Endothelial cell of umbilical vein (primary cell): ENCODE measurements at regions not wholly inside any gene's neighbourhood (a gene's known extent, or its start where the extent isn't known, plus 50 kb on each side); places are given as distances from the start of the nearest gene placed in this dataset.

Source experiments
- BruUV-seq: library from RNA; stranded (reverse); fragments of 400-500 nt; replicated peaks from 2 replicates; lab custom pipeline; 2021; lab: Mats Ljungman, UMichigan
- CTCF ChIA-PET: fragments of 300-600, 350-600 bp; sonication (Branson Sonifier 250); formaldehyde crosslinking; loops from one replicate; lab custom pipeline; 2021; ENCODE audit warnings: antibody characterized with exemption, inconsistent platforms; lab: Charles Lee
- POLR2A ChIA-PET: fragments of 300-600, 350-600 bp; sonication (Branson Sonifier 250); formaldehyde crosslinking; loops from one replicate; lab custom pipeline; 2021; ENCODE audit warnings: antibody characterized with exemption, inconsistent platforms; lab: Charles Lee
- DNase-seq: peaks from one replicate; pipeline ENCODE4 v3.0.0-alpha.2; 2011; ENCODE audit warnings: low read depth, low spot score
- FAIRE-seq: peaks from 2 replicates; lab custom pipeline; 2011; peaks lifted over from hg19 to GRCh38; lab: Jason Lieb, UNC
- H2AFZ ChIP-seq: 2 replicates; pipeline ENCODE4 v1.6.0; 2012; ENCODE audit warnings: low read depth, low read length, control low read depth, inconsistent platforms
- H3K27ac ChIP-seq: 2 replicates; pipeline ENCODE4 v1.5.1; 2011; ENCODE audit warnings: low read depth, mild to moderate bottlenecking, control low read depth, low read length, moderate library complexity; ENCODE audit not compliant: insufficient read depth
- H3K27me3 ChIP-seq, 2 experiments: 2 replicates each; pipeline versions ENCODE4 v1.6.0 to v1.6.1; 2011; ENCODE audit warnings: low read length in 2 of 2, mixed read lengths in 1 of 2; ENCODE audit not compliant: control insufficient read depth in 2 of 2, insufficient read depth in 2 of 2
- H3K36me3 ChIP-seq, 2 experiments: 2 replicates in 1 of 2; 3 replicates in 1 of 2; pipeline ENCODE4 v1.5.1; 2011; ENCODE audit warnings: low read length in 2 of 2, mild to moderate bottlenecking in 1 of 2, moderate library complexity in 1 of 2; ENCODE audit not compliant: control insufficient read depth in 2 of 2, insufficient read depth in 2 of 2; ENCODE audit errors: extremely low read depth in 1 of 2
- H3K4me1 ChIP-seq: 3 replicates; pipeline ENCODE4 v1.5.1; 2011; ENCODE audit warnings: mild to moderate bottlenecking, low read length; ENCODE audit not compliant: control insufficient read depth, insufficient read depth; ENCODE audit errors: extremely low read depth
- H3K4me2 ChIP-seq: 2 replicates; pipeline ENCODE4 v1.6.1; 2011; ENCODE audit warnings: low read length, control low read depth, mixed read lengths; ENCODE audit not compliant: insufficient read depth
- H3K4me3 ChIP-seq, 3 experiments: fragments of 200-600 bp in 1 of 3; sonication (generic), shearing (Covaris generic) in 1 of 3; replicated peaks in 1 of 3; 2 replicates each; pipeline ENCODE4 v1.5.1; 2011 to 2016; ENCODE audit warnings: control low read depth in 3 of 3, low read length in 3 of 3, mild to moderate bottlenecking in 2 of 3, inconsistent platforms in 1 of 3, low read depth in 1 of 3, moderate library complexity in 1 of 3; ENCODE audit not compliant: insufficient read depth in 1 of 3
- H3K79me2 ChIP-seq: 2 replicates; pipeline ENCODE4 v1.6.0; 2012; ENCODE audit warnings: low read length, inconsistent platforms; ENCODE audit not compliant: control insufficient read depth, insufficient read depth
- H3K9ac ChIP-seq: replicated peaks from 2 replicates; pipeline ENCODE3; 2011; ENCODE audit warnings: low read length, control low read depth; ENCODE audit not compliant: insufficient read depth; ENCODE audit errors: extremely low read depth
- H3K9me1 ChIP-seq: replicated peaks from 3 replicates; pipeline ENCODE4 v1.6.0; 2011; ENCODE audit warnings: mild to moderate bottlenecking, low read length; ENCODE audit not compliant: control insufficient read depth, insufficient read depth; ENCODE audit errors: extremely low read depth
- H3K9me3 ChIP-seq: replicated peaks from 2 replicates; pipeline ENCODE4 v1.5.1; 2012; ENCODE audit warnings: low read length, inconsistent platforms; ENCODE audit not compliant: control insufficient read depth, insufficient read depth
- H4K20me1 ChIP-seq: replicated peaks from 2 replicates; pipeline ENCODE3; 2011; ENCODE audit warnings: mild to moderate bottlenecking, low read length; ENCODE audit not compliant: control insufficient read depth, insufficient read depth; ENCODE audit errors: extremely low read depth
- CTCF ChIP-seq, 2 donors: IDR thresholded peaks; 1 replicate in 1 of 2; 2 replicates in 1 of 2; pipeline ENCODE4 v1.5.1; 2011; ENCODE audit warnings: low read length in 2 of 2, mild to moderate bottlenecking in 2 of 2, moderate library complexity in 2 of 2, control low read depth in 1 of 2, inconsistent platforms in 1 of 2, low read depth in 1 of 2; ENCODE audit not compliant: insufficient read depth in 1 of 2; ENCODE audit errors: extremely low read depth in 1 of 2
- EZH2 ChIP-seq: IDR thresholded peaks from 2 replicates; pipeline ENCODE4 v1.6.1; 2012; ENCODE audit warnings: borderline replicate concordance, low read depth, mild to moderate bottlenecking, moderate library complexity, low read length, inconsistent platforms; ENCODE audit not compliant: severe bottlenecking
- FOS ChIP-seq: IDR thresholded peaks from 2 replicates; pipeline ENCODE4 v1.6.1; 2011; ENCODE audit warnings: mild to moderate bottlenecking, low read length, moderate library complexity, borderline replicate concordance; ENCODE audit not compliant: insufficient read depth
- GATA2 ChIP-seq: IDR thresholded peaks from 2 replicates; pipeline ENCODE4 v1.7.0; 2011; ENCODE audit warnings: low read depth, mild to moderate bottlenecking, moderate library complexity, mixed read lengths, low read length; ENCODE audit not compliant: insufficient read length, insufficient read depth
- JUN ChIP-seq: IDR thresholded peaks from 2 replicates; pipeline ENCODE4 v1.6.1; 2011; ENCODE audit warnings: borderline replicate concordance, low read depth; ENCODE audit not compliant: insufficient read length, insufficient read depth
- MAX ChIP-seq: IDR thresholded peaks from 2 replicates; pipeline ENCODE4 v1.6.1; 2011; ENCODE audit not compliant: insufficient read depth, insufficient read length
- MYC ChIP-seq: IDR thresholded peaks from one replicate; pipeline ENCODE4 v1.6.1; 2011; ENCODE audit warnings: mild to moderate bottlenecking, low read depth, low read length
- POLR2A ChIP-seq: IDR thresholded peaks from 2 replicates; pipeline ENCODE4 v1.6.1; 2012; ENCODE audit warnings: low read depth, mild to moderate bottlenecking, control low read depth, low read length
- POLR2AphosphoS5 ChIP-seq: IDR thresholded peaks from 2 replicates; pipeline ENCODE4 v1.6.1; 2012; ENCODE audit warnings: low read depth, mild to moderate bottlenecking, control low read depth, low read length, moderate library complexity; ENCODE audit not compliant: insufficient read depth
- dilution Hi-C: fragments of 300-500 bp; cut with MboI; formaldehyde crosslinking; loops from one replicate; pipeline ENCODE4 v1.15.0; 2019; ENCODE audit warnings: low sequenced_read_pairs; ENCODE audit not compliant: extremely low pct_ligation_motif_present
- intact Hi-C: fragments of 100-400 bp; cut with micrococcal nuclease; formaldehyde crosslinking; loops from one replicate; pipeline ENCODE4 v1.10.0; 2022

- ChIA-PET POLR2A (no interaction called here), CTCF (interaction anchor here (0.6 kb wide), 1 partner anchor 29 kb away, joined by 3 read pairs; no protein-coding TSS in a partner anchor)
- no peaks in the 10 kb centered on the region for H3K27me3 ChIP-seq
- no peaks in the 10 kb centered on the region for H3K9me3 ChIP-seq
- intact Hi-C loops (no loop called here), dilution Hi-C loops (no loop called here)
- TF ChIP-seq POLR2A (no peak), EZH2 (no peak), POLR2AphosphoS5 (no peak), FOS (no peak), MYC (no peak), CTCF (IDR thresholded peaks at IDR 0.05; ENCODE audit: extremely low read depth in 1 of 2, insufficient read depth in 1 of 2, low read depth in 1 of 2, low read length in 2 of 2) (no peak), JUN (no peak), MAX (no peak), GATA2 (no peak)
- DNase-seq (no peak), FAIRE-seq (no peak)
- no peak overlapping the region for H3K9ac ChIP-seq
- H3K4me1 ChIP-seq, result no peaks in the 10 kb centered on the region
- no peak overlapping the region for H2AFZ ChIP-seq
- no peak overlapping the region for H3K4me2 ChIP-seq
- no peaks in the 10 kb centered on the region for H3K9me1 ChIP-seq
- no peaks in the 10 kb centered on the region for H3K79me2 ChIP-seq
- no TSS peak for BruUV-seq
- H3K4me3 ChIP-seq, result no peak overlapping the region
- no peaks in the 10 kb centered on the region for H4K20me1 ChIP-seq
- no peak overlapping the region for H3K27ac ChIP-seq
- no peaks in the 10 kb centered on the region for H3K36me3 ChIP-seq
Observed at GRCh38 chr18:32868406-32868805, 95.6 kb upstream of the KLHL14 start.
